SK-N-SH (cell line): ENCODE measurements at regions not wholly inside any gene's neighbourhood (a gene's known extent, or its start where the extent isn't known, plus 50 kb on each side); places are given as distances from the start of the nearest gene placed in this dataset.

Experiments
- CTCF ChIP-seq: fragments of 200-600 bp; sonication (generic); IDR thresholded peaks from 2 replicates; pipeline ENCODE4 v1.6.1; 2017; ENCODE audit warnings: antibody characterized with exemption, mild to moderate bottlenecking, moderate library complexity
- EZH2phosphoT487 ChIP-seq: fragments of 200-600 bp; sonication (generic); IDR thresholded peaks from 2 replicates; pipeline ENCODE4 v1.6.1; 2017; ENCODE audit warnings: low read depth, mixed run types, mild to moderate bottlenecking, antibody characterized with exemption, moderate library complexity, borderline replicate concordance
- FOXM1 ChIP-seq: IDR thresholded peaks from 2 replicates; pipeline ENCODE4 v1.4.0; 2012; ENCODE audit warnings: low read depth, mild to moderate bottlenecking
- GABPA ChIP-seq: IDR thresholded peaks from 2 replicates; pipeline ENCODE4 v1.4.0; 2012; ENCODE audit warnings: low read depth, mild to moderate bottlenecking
- REST ChIP-seq: IDR thresholded peaks from 2 replicates; pipeline ENCODE4 v1.6.1; 2012; ENCODE audit warnings: mild to moderate bottlenecking, low read depth, low read length, moderate library complexity
- USF2 ChIP-seq: fragments of 150-350 bp; IDR thresholded peaks from 2 replicates; pipeline ENCODE4 v1.6.1; 2017; ENCODE audit warnings: antibody characterized with exemption, low read length, low read depth, borderline replicate concordance
- YY1 ChIP-seq: IDR thresholded peaks from 2 replicates; pipeline ENCODE4 v1.4.0; 2012; ENCODE audit warnings: low read depth, mild to moderate bottlenecking

- no peak for TF ChIP-seq FOXM1
- TF ChIP-seq YY1: no peak
- TF ChIP-seq GABPA: no peak
- TF ChIP-seq USF2: no peak
- TF ChIP-seq CTCF: no peak
- no peak for TF ChIP-seq EZH2phosphoT487
- no peak for TF ChIP-seq REST
These were observed 634.5 kb upstream of the B3GAT1 start for GRCh38 chr11:135046556-135046955.
